Right lobe of liver (tissue), 4 donors: ENCODE measurements at regions not wholly inside any gene's neighbourhood (a gene's known extent, or its start where the extent isn't known, plus 50 kb on each side); places are given as distances from the start of the nearest gene placed in this dataset.

Experiments
- CTCF ChIP-seq, 4 donors: fragments of 200-600 bp in 3 of 4; fragments of 450-650 bp in 1 of 4; IDR thresholded peaks; one replicate each; pipeline versions ENCODE4 v1.5.1 to v1.8.0; 2016 to 2022; ENCODE audit warnings: antibody characterized with exemption in 4 of 4, mild to moderate bottlenecking in 2 of 4
- POLR2A ChIP-seq: fragments of 450-650 bp; IDR thresholded peaks from one replicate; pipeline ENCODE4 v1.6.1; 2017; ENCODE audit warnings: antibody characterized with exemption, mild to moderate bottlenecking
- donor health status: DM: no; HTN: no; CAD: no.
- donor health status: DM: no; HTN: no; CAD: no.
- donor health status: DM: no; HTN: yes; CAD: no.

GRCh38 chr13:24032252-24032651, 128.3 kb upstream of the SPATA13 start:
- TF ChIP-seq CTCF (IDR thresholded peaks at IDR 0.05): no peak
- no peak for TF ChIP-seq POLR2A
